Skeletal muscle tissue (tissue), 3 donors: ENCODE measurements at regions not wholly inside any gene's neighbourhood (a gene's known extent, or its start where the extent isn't known, plus 50 kb on each side); places are given as distances from the start of the nearest gene placed in this dataset.

Experiments
- H3K27ac ChIP-seq: one replicate; pipeline ENCODE4 v1.7.0; 2013; ENCODE audit warnings: mild to moderate bottlenecking, low read depth, low read length, inconsistent platforms
- H3K27me3 ChIP-seq, 3 donors: one replicate each; pipeline ENCODE4 v1.7.0; 2013; ENCODE audit warnings: low read length in 3 of 3; ENCODE audit not compliant: control insufficient read depth in 3 of 3, insufficient read depth in 3 of 3
- H3K36me3 ChIP-seq, 3 donors: one replicate each; pipeline ENCODE4 v1.7.0; 2013; ENCODE audit warnings: low read length in 3 of 3; ENCODE audit not compliant: control insufficient read depth in 3 of 3, insufficient read depth in 3 of 3
- H3K4me1 ChIP-seq, 3 donors: one replicate each; pipeline ENCODE4 v1.7.0; 2013; ENCODE audit warnings: low read length in 3 of 3, mild to moderate bottlenecking in 3 of 3; ENCODE audit not compliant: control insufficient read depth in 3 of 3, insufficient read depth in 3 of 3
- H3K4me3 ChIP-seq, 3 donors: one replicate each; pipeline ENCODE4 v1.7.0; 2013; ENCODE audit warnings: low read length in 3 of 3
- H3K9ac ChIP-seq, 3 donors: one replicate each; pipeline ENCODE4 v1.7.0; 2013; ENCODE audit warnings: low read length in 3 of 3, mild to moderate bottlenecking in 3 of 3, moderate library complexity in 2 of 3, low read depth in 1 of 3
- H3K9me3 ChIP-seq, 3 donors: one replicate each; pipeline ENCODE4 v1.7.0; 2013; ENCODE audit warnings: low read length in 3 of 3; ENCODE audit not compliant: control insufficient read depth in 3 of 3
- donor health status: Osteomylitis.

GRCh38 chr15:81940467-81941451 lies 105.1 kb downstream of the MEX3B start:
- Histone ChIP-seq H3K36me3 (no peaks in the 10 kb centered on the region), H3K9ac (no peak overlapping the region), H3K4me3 (no peak overlapping the region), H3K9me3 (peaks cover 0 to 3% (median 2%) of the 10 kb centered on the region in 3 donors), H3K27ac (no peak overlapping the region), H3K4me1 (no peaks in the 10 kb centered on the region), H3K27me3 (no peaks in the 10 kb centered on the region)

- Histone ChIP-seq H3K27me3 (no peaks in the 10 kb centered on the region), H3K27ac (no peak overlapping the region), H3K36me3 (no peaks in the 10 kb centered on the region)
These were observed 106.0 kb downstream of the MEX3B start for GRCh38 chr15:81939604-81940440.

GRCh38 chr15:81937189-81937588 lies 108.6 kb downstream of the MEX3B start:
- Histone ChIP-seq H3K27me3 (no peaks in the 10 kb centered on the region), H3K27ac (no peak overlapping the region), H3K9ac (no peak overlapping the region), H3K9me3 (peaks cover 0 to 3% (median 0%) of the 10 kb centered on the region in 3 donors), H3K36me3 (no peaks in the 10 kb centered on the region), H3K4me1 (no peaks in the 10 kb centered on the region), H3K4me3 (no peak overlapping the region)

More at GRCh38 chr15:81939604-81940440, 106.0 kb downstream of the MEX3B start:
- H3K9ac ChIP-seq = no peak overlapping the region
- peaks cover 0 to 3% (median 0%) of the 10 kb centered on the region in 3 donors for H3K9me3 ChIP-seq
- no peak overlapping the region for H3K4me3 ChIP-seq
- H3K4me1 ChIP-seq = no peaks in the 10 kb centered on the region

- Histone ChIP-seq H3K9ac (no peak overlapping the region), H3K27me3 (no peaks in the 10 kb centered on the region), H3K9me3 (no peaks in the 10 kb centered on the region), H3K4me1 (no peaks in the 10 kb centered on the region), H3K36me3 (no peaks in the 10 kb centered on the region), H3K4me3 (no peak overlapping the region), H3K27ac (no peak overlapping the region)
These were observed 115.0 kb downstream of the MEX3B start for GRCh38 chr15:81930582-81931369.

GRCh38 chr15:81929557-81929956 lies 116.3 kb downstream of the MEX3B start:
- no peak overlapping the region for H3K27ac ChIP-seq
- no peaks in the 10 kb centered on the region for H3K36me3 ChIP-seq
- H3K27me3 ChIP-seq = no peaks in the 10 kb centered on the region
- no peak overlapping the region for H3K4me3 ChIP-seq
- no peaks in the 10 kb centered on the region for H3K4me1 ChIP-seq
- H3K9ac ChIP-seq = no peak overlapping the region
- H3K9me3 ChIP-seq = no peaks in the 10 kb centered on the region

GRCh38 chr15:81926981-81927380 lies 118.8 kb downstream of the MEX3B start:
- Histone ChIP-seq H3K4me3 (no peak overlapping the region), H3K36me3 (no peaks in the 10 kb centered on the region), H3K27me3 (no peaks in the 10 kb centered on the region), H3K9ac (no peak overlapping the region), H3K9me3 (no peaks in the 10 kb centered on the region), H3K4me1 (no peaks in the 10 kb centered on the region), H3K27ac (no peak overlapping the region)

GRCh38 chr15:81924729-81925128 lies 121.1 kb downstream of the MEX3B start:
- no peak overlapping the region for H3K27ac ChIP-seq
- H3K4me3 ChIP-seq = no peak overlapping the region
- H3K4me1 ChIP-seq = no peaks in the 10 kb centered on the region
- H3K36me3 ChIP-seq = no peaks in the 10 kb centered on the region
- H3K9me3 ChIP-seq = peaks cover 0 to 2% (median 0%) of the 10 kb centered on the region in 3 donors
- no peaks in the 10 kb centered on the region for H3K27me3 ChIP-seq
- no peak overlapping the region for H3K9ac ChIP-seq

- Histone ChIP-seq H3K9me3 (peaks cover 0 to 2% (median 0%) of the 10 kb centered on the region in 3 donors), H3K27ac (no peak overlapping the region), H3K4me1 (no peaks in the 10 kb centered on the region), H3K36me3 (no peaks in the 10 kb centered on the region), H3K27me3 (no peaks in the 10 kb centered on the region), H3K9ac (no peak overlapping the region), H3K4me3 (no peak overlapping the region)
These were observed 122.1 kb downstream of the MEX3B start for GRCh38 chr15:81923561-81924350.

- H3K27ac ChIP-seq = no peak overlapping the region
- H3K9me3 ChIP-seq = peaks cover 0 to 2% (median 2%) of the 10 kb centered on the region in 3 donors
These were observed 123.7 kb downstream of the MEX3B start for GRCh38 chr15:81922143-81922542.

More at GRCh38 chr15:81922143-81922542, 123.7 kb downstream of the MEX3B start:
- Histone ChIP-seq H3K4me3 (no peak overlapping the region), H3K9ac (no peak overlapping the region), H3K4me1 (no peaks in the 10 kb centered on the region), H3K27me3 (no peaks in the 10 kb centered on the region), H3K36me3 (no peaks in the 10 kb centered on the region)
